ENCODE measurements at regions not wholly inside any gene's neighbourhood (a gene's known extent, or its start where the extent isn't known, plus 50 kb on each side); places are given as distances from the start of the nearest gene placed in this dataset.

GRCh38 chr9:80086386-80086785, 514.6 kb downstream of the TLE4 start:
- no peaks in the 10 kb centered on the region for H3K36me3 Mint-ChIP-seq (ENCODE audit: insufficient read depth, unreplicated experiment)
- intact Hi-C loops (cut with micrococcal nuclease), result no loop called here
- H3K4me1 Mint-ChIP-seq (ENCODE audit: insufficient read depth, unreplicated experiment), result no peaks in the 10 kb centered on the region
- POLR2A ChIA-PET, result no interaction called here
- TF ChIP-seq CTCF (IDR thresholded peaks at IDR 0.05; ENCODE audit: unreplicated experiment), result no peak
- DNase-seq (ENCODE audit: unreplicated experiment), result no peak
- CTCF ChIA-PET, result no interaction called here
- H3K27me3 Mint-ChIP-seq (ENCODE audit: insufficient read depth, unreplicated experiment), result no peaks in the 10 kb centered on the region
- no peaks in the 10 kb centered on the region for H3K9me3 Mint-ChIP-seq (ENCODE audit: unreplicated experiment)
- no TSS peak for BruUV-seq (replicated peaks)
- H3K4me3 Mint-ChIP-seq (ENCODE audit: unreplicated experiment), result no peak overlapping the region
- H3K27ac Mint-ChIP-seq (ENCODE audit: low read depth, unreplicated experiment), result no peak overlapping the region

GRCh38 chr9:80085668-80086067, 513.9 kb downstream of the TLE4 start:
- POLR2A ChIA-PET, result no interaction called here
- no TSS peak for BruUV-seq (replicated peaks)
- no peaks in the 10 kb centered on the region for H3K9me3 Mint-ChIP-seq (ENCODE audit: unreplicated experiment)
- no peak overlapping the region for H3K27ac Mint-ChIP-seq (ENCODE audit: low read depth, unreplicated experiment)
- TF ChIP-seq CTCF (IDR thresholded peaks at IDR 0.05; ENCODE audit: unreplicated experiment), result no peak
- H3K4me3 Mint-ChIP-seq (ENCODE audit: unreplicated experiment), result no peak overlapping the region
- intact Hi-C loops (cut with micrococcal nuclease), result no loop called here
- no peak for DNase-seq (ENCODE audit: unreplicated experiment)
- CTCF ChIA-PET, result interaction anchor here (0.7 kb wide), 1 partner anchor 741 kb away, joined by 3 read pairs; no protein-coding TSS in a partner anchor
- no peaks in the 10 kb centered on the region for H3K4me1 Mint-ChIP-seq (ENCODE audit: insufficient read depth, unreplicated experiment)
- H3K27me3 Mint-ChIP-seq (ENCODE audit: insufficient read depth, unreplicated experiment), result no peaks in the 10 kb centered on the region
- H3K36me3 Mint-ChIP-seq (ENCODE audit: insufficient read depth, unreplicated experiment), result no peaks in the 10 kb centered on the region

GRCh38 chr9:80082213-80082612, 510.4 kb downstream of the TLE4 start:
- Mint-ChIP-seq H3K9me3 (ENCODE audit: unreplicated experiment) (no peaks in the 10 kb centered on the region), H3K36me3 (ENCODE audit: insufficient read depth, unreplicated experiment) (no peaks in the 10 kb centered on the region), H3K27me3 (ENCODE audit: insufficient read depth, unreplicated experiment) (no peaks in the 10 kb centered on the region), H3K4me3 (ENCODE audit: unreplicated experiment) (no peak overlapping the region), H3K27ac (ENCODE audit: low read depth, unreplicated experiment) (no peak overlapping the region), H3K4me1 (ENCODE audit: insufficient read depth, unreplicated experiment) (no peaks in the 10 kb centered on the region)
- BruUV-seq (replicated peaks), result no TSS peak
- ChIA-PET POLR2A (no interaction called here), CTCF (interaction anchor here (0.6 kb wide), 1 partner anchor 150 kb away, joined by 3 read pairs; no protein-coding TSS in a partner anchor)
- TF ChIP-seq CTCF (IDR thresholded peaks at IDR 0.05; ENCODE audit: unreplicated experiment), result no peak
- intact Hi-C loops (cut with micrococcal nuclease), result no loop called here
- no peak for DNase-seq (ENCODE audit: unreplicated experiment)

- Mint-ChIP-seq H3K27me3 (ENCODE audit: insufficient read depth, unreplicated experiment) (no peaks in the 10 kb centered on the region), H3K9me3 (ENCODE audit: unreplicated experiment) (no peaks in the 10 kb centered on the region), H3K4me3 (ENCODE audit: unreplicated experiment) (no peak overlapping the region), H3K4me1 (ENCODE audit: insufficient read depth, unreplicated experiment) (no peaks in the 10 kb centered on the region), H3K36me3 (ENCODE audit: insufficient read depth, unreplicated experiment) (no peaks in the 10 kb centered on the region), H3K27ac (ENCODE audit: low read depth, unreplicated experiment) (no peak overlapping the region)
- ChIA-PET CTCF (no interaction called here), POLR2A (interaction anchor here (0.6 kb wide), 1 partner anchor 1767 kb away, joined by 4 read pairs; no protein-coding TSS in a partner anchor)
- intact Hi-C loops (cut with micrococcal nuclease), result no loop called here
- BruUV-seq (replicated peaks), result no TSS peak
- no peak for TF ChIP-seq CTCF (IDR thresholded peaks at IDR 0.05; ENCODE audit: unreplicated experiment)
- DNase-seq (ENCODE audit: unreplicated experiment), result no peak
Observed at GRCh38 chr9:80078826-80079225, 507.1 kb downstream of the TLE4 start.

Data from MCF 10A (cell line).